GM12875 (cell line): ENCODE measurements at regions not wholly inside any gene's neighbourhood (a gene's known extent, or its start where the extent isn't known, plus 50 kb on each side); places are given as distances from the start of the nearest gene placed in this dataset.

Source experiments
- H3K4me3 ChIP-seq: one replicate; pipeline ENCODE4 v1.5.1; 2011; ENCODE audit warnings: low read depth, low read length, control low read depth
- CTCF ChIP-seq: IDR thresholded peaks from 2 replicates; pipeline ENCODE4 v1.5.1; 2011; ENCODE audit warnings: low read depth, mild to moderate bottlenecking, control low read depth, inconsistent platforms, low read length, moderate library complexity, borderline replicate concordance; ENCODE audit not compliant: insufficient read depth

GRCh38 chr6:105817961-105818360 lies 268.2 kb upstream of the PRDM1 start:
- no peak for TF ChIP-seq CTCF

GRCh38 chr6:105817370-105817769 lies 268.8 kb upstream of the PRDM1 start:
- no peak for TF ChIP-seq CTCF
- no peak overlapping the region for H3K4me3 ChIP-seq

More at GRCh38 chr6:105817961-105818360, 268.2 kb upstream of the PRDM1 start:
- no peak overlapping the region for H3K4me3 ChIP-seq

GRCh38 chr6:105816847-105817246 lies 269.3 kb upstream of the PRDM1 start:
- TF ChIP-seq CTCF = no peak
- no peak overlapping the region for H3K4me3 ChIP-seq

GRCh38 chr6:105815661-105816555 lies 270.2 kb upstream of the PRDM1 start:
- no peak overlapping the region for H3K4me3 ChIP-seq
- TF ChIP-seq CTCF = no peak

- no peak for TF ChIP-seq CTCF
- H3K4me3 ChIP-seq = no peak overlapping the region
These were observed 271.2 kb upstream of the PRDM1 start for GRCh38 chr6:105814745-105815536.

GRCh38 chr6:105810922-105811482 lies 275.1 kb upstream of the PRDM1 start:
- H3K4me3 ChIP-seq = no peak overlapping the region
- TF ChIP-seq CTCF = no peak
